Astrocyte (in vitro differentiated cells and primary cell): ENCODE measurements at regions not wholly inside any gene's neighbourhood (a gene's known extent, or its start where the extent isn't known, plus 50 kb on each side); places are given as distances from the start of the nearest gene placed in this dataset.

ENCODE experiments used
- EZH2 ChIP-seq: IDR thresholded peaks from 2 replicates; pipeline ENCODE4 v1.6.1; 2012; ENCODE audit warnings: mild to moderate bottlenecking, low read length, inconsistent platforms; ENCODE audit not compliant: insufficient read depth
- TF ChIP-seq, protein P1 (sequence below): IDR thresholded peaks from 2 replicates; pipeline ENCODE4 v1.5.1; 2011; ENCODE audit warnings: low read depth, mild to moderate bottlenecking, inconsistent platforms, low read length, moderate library complexity; ENCODE audit not compliant: insufficient read depth

DNA sequence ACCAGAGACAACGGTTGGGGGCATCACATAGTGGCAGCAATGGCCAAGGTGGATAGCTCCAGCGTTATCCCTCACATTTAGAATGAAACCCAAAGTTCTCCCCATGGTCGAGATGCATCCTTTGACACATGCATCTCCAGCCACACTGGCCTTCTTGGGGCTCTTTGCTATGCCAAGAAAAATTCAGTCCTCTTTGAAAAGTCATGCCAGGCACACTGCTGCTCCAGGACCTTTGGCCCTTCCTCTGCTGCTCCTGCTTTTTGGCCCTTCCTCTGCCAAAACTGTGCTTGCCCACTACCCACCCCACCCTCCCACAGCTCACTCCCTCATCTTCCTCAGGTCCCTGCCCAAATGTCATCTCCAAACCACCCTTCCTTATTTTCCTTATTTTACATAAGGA is 106.4 kb downstream of the C1orf94 start:
- TF ChIP-seq, protein P1, sequence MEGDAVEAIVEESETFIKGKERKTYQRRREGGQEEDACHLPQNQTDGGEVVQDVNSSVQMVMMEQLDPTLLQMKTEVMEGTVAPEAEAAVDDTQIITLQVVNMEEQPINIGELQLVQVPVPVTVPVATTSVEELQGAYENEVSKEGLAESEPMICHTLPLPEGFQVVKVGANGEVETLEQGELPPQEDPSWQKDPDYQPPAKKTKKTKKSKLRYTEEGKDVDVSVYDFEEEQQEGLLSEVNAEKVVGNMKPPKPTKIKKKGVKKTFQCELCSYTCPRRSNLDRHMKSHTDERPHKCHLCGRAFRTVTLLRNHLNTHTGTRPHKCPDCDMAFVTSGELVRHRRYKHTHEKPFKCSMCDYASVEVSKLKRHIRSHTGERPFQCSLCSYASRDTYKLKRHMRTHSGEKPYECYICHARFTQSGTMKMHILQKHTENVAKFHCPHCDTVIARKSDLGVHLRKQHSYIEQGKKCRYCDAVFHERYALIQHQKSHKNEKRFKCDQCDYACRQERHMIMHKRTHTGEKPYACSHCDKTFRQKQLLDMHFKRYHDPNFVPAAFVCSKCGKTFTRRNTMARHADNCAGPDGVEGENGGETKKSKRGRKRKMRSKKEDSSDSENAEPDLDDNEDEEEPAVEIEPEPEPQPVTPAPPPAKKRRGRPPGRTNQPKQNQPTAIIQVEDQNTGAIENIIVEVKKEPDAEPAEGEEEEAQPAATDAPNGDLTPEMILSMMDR = no peak
- no peak for TF ChIP-seq EZH2
